Activated CD8-positive, alpha-beta T cell treated with anti-CD3 and anti-CD28 coated beads for 36 hours (primary cell): ENCODE measurements at regions not wholly inside any gene's neighbourhood (a gene's known extent, or its start where the extent isn't known, plus 50 kb on each side); places are given as distances from the start of the nearest gene placed in this dataset.

ENCODE experiments used
- ATAC-seq: fragments of 200-7000 bp; cut with Tn5 transposase; one replicate; pipeline ENCODE4 v1.10.0; 2021; ENCODE audit warnings: mild to moderate bottlenecking, moderate library complexity
- CTCF ChIA-PET: fragments of 350-600 bp; sonication (Branson Sonifier 250); formaldehyde crosslinking; loops from one replicate; lab custom pipeline; 2021; ENCODE audit warnings: antibody characterized with exemption; lab: Charles Lee
- POLR2A ChIA-PET: fragments of 350-600 bp; sonication (Branson Sonifier 250); formaldehyde crosslinking; loops from one replicate; lab custom pipeline; 2021; ENCODE audit warnings: antibody characterized with exemption; lab: Charles Lee
- DNase-seq: peaks from one replicate; pipeline ENCODE4 v3.0.0-alpha.2; 2020
- H3K27ac Mint-ChIP-seq: one replicate; pipeline ENCODE4 v1.8.0; 2021; ENCODE audit warnings: mild to moderate bottlenecking, mixed read lengths
- H3K27me3 Mint-ChIP-seq: one replicate; pipeline ENCODE4 v1.8.0; 2021; ENCODE audit warnings: mixed read lengths
- H3K36me3 Mint-ChIP-seq: one replicate; pipeline ENCODE4 v1.8.0; 2021; ENCODE audit warnings: low read depth, mixed read lengths
- H3K4me1 Mint-ChIP-seq: one replicate; pipeline ENCODE4 v1.8.0; 2021; ENCODE audit warnings: low read depth, mixed read lengths
- H3K4me3 Mint-ChIP-seq: one replicate; pipeline ENCODE4 v1.8.0; 2021; ENCODE audit warnings: mild to moderate bottlenecking, moderate library complexity, mixed read lengths
- H3K9me3 Mint-ChIP-seq: one replicate; pipeline ENCODE4 v1.8.0; 2021; ENCODE audit warnings: mixed read lengths
- CTCF ChIP-seq: fragments of 200-600 bp; IDR thresholded peaks from one replicate; pipeline ENCODE4 v1.8.0; 2022; ENCODE audit warnings: antibody characterized with exemption, mild to moderate bottlenecking
- intact Hi-C: fragments of 100-400 bp; cut with micrococcal nuclease; formaldehyde crosslinking; loops from one replicate; pipeline ENCODE4 v1.10.0; 2022

- no peak for DNase-seq
- ATAC-seq: no peak
- H3K27me3 Mint-ChIP-seq: peaks cover 7% of the 10 kb centered on the region
- no peaks in the 10 kb centered on the region for H3K4me1 Mint-ChIP-seq
- no peak for TF ChIP-seq CTCF
- H3K4me3 Mint-ChIP-seq: no peak overlapping the region
- H3K9me3 Mint-ChIP-seq: no peaks in the 10 kb centered on the region
- intact Hi-C loops: no loop called here
- POLR2A ChIA-PET: no interaction called here
- no peaks in the 10 kb centered on the region for H3K36me3 Mint-ChIP-seq
- CTCF ChIA-PET: no interaction called here
- H3K27ac Mint-ChIP-seq: no peak overlapping the region
These were observed 111.9 kb upstream of the WNT4 start for GRCh38 chr1:22254756-22255155.

GRCh38 chr1:22255341-22256212 lies 112.7 kb upstream of the WNT4 start:
- DNase-seq: no peak

GRCh38 chr1:22256213-22256512 lies 113.3 kb upstream of the WNT4 start:
- intact Hi-C loops: no loop called here

More at GRCh38 chr1:22255341-22256212, 112.7 kb upstream of the WNT4 start:
- Mint-ChIP-seq H3K4me1 (no peaks in the 10 kb centered on the region), H3K36me3 (no peaks in the 10 kb centered on the region), H3K27ac (no peak overlapping the region), H3K9me3 (no peaks in the 10 kb centered on the region), H3K27me3 (peaks cover 3% of the 10 kb centered on the region), H3K4me3 (no peak overlapping the region)
- ChIA-PET POLR2A (no interaction called here), CTCF (no interaction called here)
- no peak for ATAC-seq
- intact Hi-C loops: no loop called here
- no peak for TF ChIP-seq CTCF

GRCh38 chr1:22257290-22258275 lies 114.7 kb upstream of the WNT4 start:
- Mint-ChIP-seq H3K4me3 (no peak overlapping the region), H3K36me3 (no peaks in the 10 kb centered on the region), H3K27me3 (peaks cover 1% of the 10 kb centered on the region), H3K27ac (no peak overlapping the region), H3K4me1 (no peaks in the 10 kb centered on the region), H3K9me3 (no peaks in the 10 kb centered on the region)
- ATAC-seq (no peak), DNase-seq (no peak)
- intact Hi-C loops: no loop called here
- TF ChIP-seq CTCF: no peak
- ChIA-PET CTCF (interaction anchor here (1.2 kb wide), 1 partner anchor 17 kb away, joined by 3 read pairs; no protein-coding TSS in a partner anchor), POLR2A (no interaction called here)

More at GRCh38 chr1:22256213-22256512, 113.3 kb upstream of the WNT4 start:
- POLR2A ChIA-PET: no interaction called here
- Mint-ChIP-seq H3K4me3 (no peak overlapping the region), H3K9me3 (no peaks in the 10 kb centered on the region), H3K4me1 (no peaks in the 10 kb centered on the region), H3K27me3 (peaks cover 3% of the 10 kb centered on the region), H3K27ac (no peak overlapping the region), H3K36me3 (no peaks in the 10 kb centered on the region)
- no peak for ATAC-seq
- CTCF ChIA-PET: no interaction called here
- no peak for TF ChIP-seq CTCF
- no peak for DNase-seq
